OCI-LY3 (cell line): ENCODE measurements at regions not wholly inside any gene's neighbourhood (a gene's known extent, or its start where the extent isn't known, plus 50 kb on each side); places are given as distances from the start of the nearest gene placed in this dataset.

Experiments
- H2AFZ ChIP-seq: fragments of 200-600, 300-600 bp; shearing (Covaris generic); 2 replicates; pipeline ENCODE4 v1.6.0; 2014; ENCODE audit warnings: antibody characterized with exemption, low read depth, low read length
- H3K27ac ChIP-seq: fragments of 200-600, 300-600 bp; sonication (generic); 2 replicates; pipeline ENCODE4 v1.5.1; 2014; ENCODE audit warnings: mild to moderate bottlenecking, low read length, moderate library complexity, mixed read lengths
- H3K27me3 ChIP-seq: fragments of 200-600, 300-600 bp; sonication (generic); 2 replicates; pipeline ENCODE4 v1.6.1; 2014; ENCODE audit warnings: low read depth, low read length, mixed read lengths
- H3K36me3 ChIP-seq: fragments of 200-600, 300-600 bp; sonication (generic); replicated peaks from 2 replicates; pipeline ENCODE3; 2014; ENCODE audit warnings: low read depth, low read length, mixed read lengths
- H3K4me1 ChIP-seq: fragments of 300-600, 200-600 bp; sonication (generic); 2 replicates; pipeline ENCODE4 v1.6.1; 2014; ENCODE audit warnings: low read length, mixed read lengths
- H3K4me2 ChIP-seq: fragments of 200-600, 300-600 bp; sonication (generic); 2 replicates; pipeline ENCODE4 v1.6.1; 2014; ENCODE audit warnings: low read length, mixed read lengths
- H3K4me3 ChIP-seq: fragments of 300-600, 200-600 bp; sonication (generic); 2 replicates; pipeline ENCODE4 v1.5.1; 2014; ENCODE audit warnings: antibody characterized with exemption, mild to moderate bottlenecking, low read length, moderate library complexity
- H3K79me2 ChIP-seq: fragments of 300-600, 200-600 bp; shearing (Covaris generic); 2 replicates; pipeline ENCODE4 v1.6.1; 2014; ENCODE audit warnings: mild to moderate bottlenecking, low read length, mixed read lengths
- H3K9ac ChIP-seq: fragments of 300-600, 200-600 bp; shearing (Covaris generic); 2 replicates; pipeline ENCODE4 v1.6.0; 2014; ENCODE audit warnings: mild to moderate bottlenecking, low read length, moderate library complexity
- H3K9me3 ChIP-seq: fragments of 200-600, 300-600 bp; shearing (Covaris generic); 2 replicates; pipeline ENCODE4 v1.6.1; 2014; ENCODE audit warnings: low read length, mixed read lengths; ENCODE audit not compliant: insufficient read depth
- H4K20me1 ChIP-seq: fragments of 200-600, 300-600 bp; sonication (generic); 2 replicates; pipeline ENCODE4 v1.6.1; 2016; ENCODE audit warnings: low read length, mixed read lengths; ENCODE audit not compliant: insufficient read depth
- EZH2phosphoT487 ChIP-seq: fragments of 200-600 bp; shearing (Covaris generic); IDR thresholded peaks from 2 replicates; pipeline ENCODE4 v1.6.1; 2018; ENCODE audit warnings: antibody characterized with exemption, mixed run types, low read depth
- TF ChIP-seq, protein P1 (sequence below): fragments of 200-600, 300-600 bp; sonication (generic); IDR thresholded peaks from 2 replicates; pipeline ENCODE4 v1.5.1; 2014; ENCODE audit warnings: antibody characterized with exemption, low read length, low read depth

DNA sequence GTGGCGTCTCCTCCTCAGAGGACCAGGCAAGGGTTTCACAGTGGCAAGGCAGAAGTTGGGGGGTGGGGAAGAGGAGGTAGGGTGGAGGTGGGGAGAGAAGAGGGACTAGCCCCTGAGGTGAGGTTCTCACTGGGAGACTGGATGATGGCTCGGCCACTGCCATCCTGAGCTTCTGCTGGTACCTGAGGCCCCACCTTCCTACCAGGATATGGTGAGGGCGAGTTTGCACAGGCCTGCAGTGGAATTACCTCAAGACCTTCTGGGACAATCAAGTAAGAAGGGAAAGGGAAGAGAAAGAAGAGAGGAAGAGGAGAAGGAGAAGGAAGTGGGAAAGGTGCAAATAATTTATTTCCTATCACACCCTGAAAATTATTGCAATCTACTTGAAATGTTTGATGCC is 111.8 kb upstream of the GDF10 start:
- H3K9me3 ChIP-seq: no peaks in the 10 kb centered on the region
- H3K4me2 ChIP-seq: no peak overlapping the region
- no peak overlapping the region for H3K27ac ChIP-seq
- H2AFZ ChIP-seq: no peak overlapping the region
- H3K4me3 ChIP-seq: no peak overlapping the region
- H3K36me3 ChIP-seq: no peaks in the 10 kb centered on the region
- TF ChIP-seq, protein P1, sequence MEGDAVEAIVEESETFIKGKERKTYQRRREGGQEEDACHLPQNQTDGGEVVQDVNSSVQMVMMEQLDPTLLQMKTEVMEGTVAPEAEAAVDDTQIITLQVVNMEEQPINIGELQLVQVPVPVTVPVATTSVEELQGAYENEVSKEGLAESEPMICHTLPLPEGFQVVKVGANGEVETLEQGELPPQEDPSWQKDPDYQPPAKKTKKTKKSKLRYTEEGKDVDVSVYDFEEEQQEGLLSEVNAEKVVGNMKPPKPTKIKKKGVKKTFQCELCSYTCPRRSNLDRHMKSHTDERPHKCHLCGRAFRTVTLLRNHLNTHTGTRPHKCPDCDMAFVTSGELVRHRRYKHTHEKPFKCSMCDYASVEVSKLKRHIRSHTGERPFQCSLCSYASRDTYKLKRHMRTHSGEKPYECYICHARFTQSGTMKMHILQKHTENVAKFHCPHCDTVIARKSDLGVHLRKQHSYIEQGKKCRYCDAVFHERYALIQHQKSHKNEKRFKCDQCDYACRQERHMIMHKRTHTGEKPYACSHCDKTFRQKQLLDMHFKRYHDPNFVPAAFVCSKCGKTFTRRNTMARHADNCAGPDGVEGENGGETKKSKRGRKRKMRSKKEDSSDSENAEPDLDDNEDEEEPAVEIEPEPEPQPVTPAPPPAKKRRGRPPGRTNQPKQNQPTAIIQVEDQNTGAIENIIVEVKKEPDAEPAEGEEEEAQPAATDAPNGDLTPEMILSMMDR: no peak
- TF ChIP-seq EZH2phosphoT487: no peak
- no peaks in the 10 kb centered on the region for H3K79me2 ChIP-seq
- H3K9ac ChIP-seq: no peak overlapping the region
- H3K4me1 ChIP-seq: no peaks in the 10 kb centered on the region
- no peaks in the 10 kb centered on the region for H4K20me1 ChIP-seq
- H3K27me3 ChIP-seq: no peaks in the 10 kb centered on the region

DNA sequence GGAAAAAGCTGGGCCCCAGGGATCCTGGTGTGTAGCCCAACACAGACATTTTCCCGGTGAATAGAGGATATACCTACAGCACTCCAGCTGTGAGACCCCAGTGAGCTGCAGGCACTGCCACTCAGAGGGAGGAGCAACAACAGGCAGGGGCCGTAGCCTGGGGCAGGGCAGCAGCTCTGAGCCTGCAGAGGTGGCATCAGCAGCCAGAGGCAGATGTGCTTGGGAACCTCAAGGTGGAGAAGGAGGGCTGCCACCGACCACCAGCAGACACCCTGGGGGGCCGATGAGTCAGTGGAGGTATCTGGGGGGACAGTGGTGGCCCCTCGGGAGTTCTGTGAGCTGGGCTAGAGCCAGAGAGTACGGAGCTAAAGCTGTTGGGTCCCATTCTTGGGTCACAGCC is 110.2 kb upstream of the GDF10 start:
- H3K36me3 ChIP-seq: no peaks in the 10 kb centered on the region
- H3K4me1 ChIP-seq: no peaks in the 10 kb centered on the region
- no peaks in the 10 kb centered on the region for H4K20me1 ChIP-seq
- H3K4me3 ChIP-seq: no peak overlapping the region
- H2AFZ ChIP-seq: no peak overlapping the region
- H3K27ac ChIP-seq: no peak overlapping the region
- H3K79me2 ChIP-seq: no peaks in the 10 kb centered on the region
- H3K27me3 ChIP-seq: no peaks in the 10 kb centered on the region
- H3K9me3 ChIP-seq: no peaks in the 10 kb centered on the region
- H3K4me2 ChIP-seq: no peak overlapping the region
- TF ChIP-seq, protein P1: no peak
- TF ChIP-seq EZH2phosphoT487: no peak
- H3K9ac ChIP-seq: no peak overlapping the region

DNA sequence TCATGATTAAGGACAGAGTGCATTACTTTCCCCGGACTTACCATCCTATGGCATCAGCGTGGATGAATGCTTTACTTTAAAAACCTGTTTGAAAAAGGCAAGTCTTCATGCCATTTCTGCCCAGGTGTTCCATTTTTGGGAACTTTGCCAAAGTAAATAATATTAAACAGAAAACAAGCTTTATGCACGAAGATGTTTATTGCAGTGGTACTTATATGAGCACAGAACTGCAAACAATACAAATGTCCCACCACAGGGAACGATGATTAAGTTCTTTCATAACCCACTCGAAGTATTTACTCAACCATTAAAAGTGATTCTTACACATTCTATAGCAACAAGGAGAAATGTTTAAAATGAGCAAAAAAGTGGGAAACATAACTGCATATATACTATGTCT is 109.7 kb upstream of the GDF10 start:
- Histone ChIP-seq H3K4me3 (no peak overlapping the region), H3K27me3 (no peaks in the 10 kb centered on the region), H3K4me1 (no peaks in the 10 kb centered on the region), H4K20me1 (no peaks in the 10 kb centered on the region), H3K79me2 (no peaks in the 10 kb centered on the region), H3K27ac (no peak overlapping the region), H2AFZ (no peak overlapping the region), H3K9me3 (no peaks in the 10 kb centered on the region), H3K9ac (no peak overlapping the region), H3K4me2 (no peak overlapping the region), H3K36me3 (no peaks in the 10 kb centered on the region)
- no peak for TF ChIP-seq EZH2phosphoT487
- TF ChIP-seq, protein P1: no peak

DNA sequence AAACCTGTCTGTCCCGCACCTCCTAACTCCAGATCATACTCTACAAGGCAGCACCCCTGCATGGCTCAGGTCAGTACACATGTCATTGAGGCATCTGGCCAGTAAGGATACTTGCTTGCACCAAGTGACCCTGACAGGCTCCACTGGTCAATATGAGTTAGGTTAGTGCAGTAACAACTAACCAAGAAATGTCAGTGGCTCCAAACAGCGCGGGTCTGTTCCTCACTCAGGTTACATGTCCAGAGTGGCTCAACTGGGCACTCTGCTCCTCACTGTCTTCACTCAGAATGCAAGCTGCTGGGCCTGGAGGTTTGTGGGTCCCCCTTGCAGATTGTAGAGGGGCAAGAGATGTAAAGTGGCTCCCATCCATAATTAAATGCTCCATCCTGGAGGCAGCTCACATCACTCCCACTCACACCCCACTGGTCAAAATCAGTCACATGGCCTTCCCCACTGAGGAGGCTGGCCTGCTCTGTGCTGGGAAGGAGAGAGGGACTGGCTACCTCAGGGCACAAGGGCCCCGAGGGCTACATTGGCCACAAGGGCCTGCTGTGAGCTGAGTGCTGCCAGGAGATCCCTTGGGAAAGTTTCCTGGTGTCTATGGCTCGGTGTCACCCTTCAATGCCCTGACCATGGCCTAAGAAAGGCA is 109.1 kb upstream of the GDF10 start:
- H3K27ac ChIP-seq: no peak overlapping the region

More for the DNA sequence above, 109.1 kb upstream of the GDF10 start:
- no peaks in the 10 kb centered on the region for H3K9me3 ChIP-seq
- no peaks in the 10 kb centered on the region for H4K20me1 ChIP-seq
- H3K27me3 ChIP-seq: no peaks in the 10 kb centered on the region
- no peak overlapping the region for H3K9ac ChIP-seq
- no peaks in the 10 kb centered on the region for H3K4me1 ChIP-seq
- no peak overlapping the region for H3K4me2 ChIP-seq
- no peaks in the 10 kb centered on the region for H3K36me3 ChIP-seq
- no peaks in the 10 kb centered on the region for H3K79me2 ChIP-seq
- no peak overlapping the region for H3K4me3 ChIP-seq
- TF ChIP-seq, protein P1: no peak
- TF ChIP-seq EZH2phosphoT487: no peak
- no peak overlapping the region for H2AFZ ChIP-seq
